ENCODE measurements at regions not wholly inside any gene's neighbourhood (a gene's known extent, or its start where the extent isn't known, plus 50 kb on each side); places are given as distances from the start of the nearest gene placed in this dataset.
"Not testable (repeated sequence)": the region's sequence is repeated elsewhere in the genome, so short reads cannot be mapped to it uniquely, and the experiment has no call there.

DNA sequence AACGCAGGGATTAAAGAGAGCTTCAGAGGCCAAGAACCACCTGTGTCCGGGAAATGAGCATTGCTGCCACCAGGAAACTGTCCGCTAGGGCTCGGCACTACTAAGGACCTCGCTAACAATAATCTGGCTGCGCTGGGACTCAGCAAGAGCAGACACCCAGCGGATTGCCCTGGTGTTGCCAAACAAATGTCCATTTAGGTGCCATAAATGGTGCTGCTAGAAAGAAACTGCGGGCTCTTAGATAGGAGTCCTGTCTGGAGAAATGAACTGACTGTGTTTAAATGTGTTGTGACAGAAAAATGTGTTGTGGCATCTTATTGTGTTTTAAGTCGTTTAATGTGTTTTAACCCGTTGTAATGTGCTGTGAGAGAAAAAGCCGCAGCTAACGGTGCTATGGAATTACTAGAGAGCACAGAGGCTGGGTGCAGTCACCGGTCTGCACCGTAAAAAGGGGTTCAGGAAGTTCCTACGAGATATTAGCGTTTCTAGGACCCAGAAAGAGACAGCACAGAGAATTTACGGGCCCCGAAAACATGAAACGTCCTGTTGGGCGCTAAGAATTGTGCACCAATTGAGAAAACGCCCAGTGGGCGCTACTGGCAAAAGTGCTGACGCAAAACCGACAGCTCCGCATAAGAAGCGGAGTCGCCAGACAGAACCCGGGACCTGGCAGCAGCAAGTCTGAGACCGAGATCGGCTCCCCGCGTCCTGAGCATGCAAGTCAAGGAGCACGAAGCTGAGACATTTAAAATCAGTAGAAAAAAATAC lies 90.6 kb downstream of the ANXA2R start:
- DNase-seq: peak; percentile 65

DNA sequence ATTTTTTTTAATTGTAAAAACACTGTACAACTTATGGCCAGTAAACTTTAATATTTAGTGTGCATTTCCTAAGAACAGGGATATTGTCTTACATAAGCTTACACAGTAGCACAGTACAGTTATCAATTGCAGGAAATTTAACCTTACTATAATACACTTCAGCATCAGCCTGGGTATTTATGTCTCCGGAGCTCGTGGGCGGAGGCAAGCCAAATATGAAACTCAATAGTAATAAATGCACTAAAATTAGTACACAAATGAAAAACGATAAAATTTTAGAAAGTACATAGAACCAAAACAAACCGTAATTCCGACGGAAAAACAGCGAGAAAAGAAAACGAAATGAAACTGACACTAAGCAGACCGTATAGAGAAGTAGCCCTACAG lies 91.2 kb downstream of the ANXA2R start:
- DNase-seq: no peak

DNA sequence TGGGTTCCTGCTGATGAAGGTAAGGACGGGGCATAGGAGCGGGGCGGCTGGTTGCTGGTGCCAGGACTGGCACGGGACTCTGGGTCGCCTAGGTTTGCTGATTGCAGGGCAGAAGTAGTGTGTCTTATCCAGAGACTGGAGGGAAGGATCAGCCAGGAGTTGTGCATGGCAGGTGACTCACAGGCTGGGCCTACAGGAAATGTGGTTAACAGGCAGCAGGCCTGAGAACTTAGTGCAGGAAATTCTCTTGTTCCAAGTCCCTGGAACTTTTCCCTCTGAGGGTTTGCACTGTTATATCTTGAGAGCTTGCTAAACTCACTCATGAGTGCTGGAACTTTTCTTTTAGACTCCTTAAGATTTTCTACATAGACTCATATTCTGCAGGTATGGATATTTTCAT lies 95.1 kb downstream of the ANXA2R start:
- DNase-seq: no peak

DNA sequence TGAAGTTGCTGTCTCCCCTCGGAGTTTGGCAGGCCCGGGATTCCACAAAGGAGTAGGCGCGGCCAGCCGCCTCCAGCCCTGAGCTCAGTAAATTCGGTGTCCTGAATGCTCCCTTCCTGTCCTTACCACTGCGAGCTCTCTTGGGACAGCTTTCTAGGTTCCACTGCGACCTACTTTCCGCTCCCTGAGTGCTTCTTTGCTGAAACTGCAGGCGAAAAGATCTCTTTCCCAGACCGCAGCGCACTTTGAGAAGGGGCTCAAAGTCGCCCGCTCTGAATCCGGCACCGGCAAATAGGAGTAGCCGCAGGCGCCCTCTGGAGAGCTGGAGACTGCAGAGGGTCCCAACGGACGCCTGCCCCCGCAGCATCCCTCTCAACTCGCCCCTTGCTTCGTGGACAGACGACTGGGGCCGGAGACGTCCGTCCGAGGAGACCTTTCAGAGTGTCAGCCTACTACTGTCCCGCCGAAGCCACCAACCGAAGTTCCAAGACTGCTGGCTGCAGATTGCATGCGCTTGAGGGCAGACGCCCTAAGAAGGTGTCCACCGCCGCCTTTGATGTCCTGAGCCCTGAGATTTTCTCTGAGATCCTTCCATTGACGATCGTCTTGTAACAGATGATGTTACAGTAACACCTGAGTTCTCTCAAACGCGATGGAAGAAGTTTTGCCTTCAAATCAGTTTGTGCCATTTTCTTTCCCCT lies 96.0 kb downstream of the ANXA2R start:
- DNase-seq: no peak

DNA sequence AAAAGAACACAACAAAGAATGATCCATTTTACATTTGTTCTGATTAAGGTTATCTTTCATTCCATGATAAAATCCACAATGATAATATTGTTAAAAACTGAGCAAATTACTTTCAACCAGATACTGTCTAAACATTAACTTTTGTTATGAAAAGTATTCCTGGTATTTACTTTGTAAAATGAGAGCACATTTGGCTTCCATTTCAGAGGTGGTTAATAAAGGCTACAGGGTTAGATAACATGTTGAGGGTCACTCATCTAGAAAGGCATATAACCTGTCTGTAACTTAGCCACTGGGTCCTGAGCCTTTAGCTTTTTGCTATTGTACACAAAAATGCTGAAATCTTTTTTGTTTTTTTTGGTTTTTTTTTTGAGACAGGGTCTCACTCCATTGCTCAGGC lies 99.3 kb downstream of the ANXA2R start:
- no peak for DNase-seq

DNA sequence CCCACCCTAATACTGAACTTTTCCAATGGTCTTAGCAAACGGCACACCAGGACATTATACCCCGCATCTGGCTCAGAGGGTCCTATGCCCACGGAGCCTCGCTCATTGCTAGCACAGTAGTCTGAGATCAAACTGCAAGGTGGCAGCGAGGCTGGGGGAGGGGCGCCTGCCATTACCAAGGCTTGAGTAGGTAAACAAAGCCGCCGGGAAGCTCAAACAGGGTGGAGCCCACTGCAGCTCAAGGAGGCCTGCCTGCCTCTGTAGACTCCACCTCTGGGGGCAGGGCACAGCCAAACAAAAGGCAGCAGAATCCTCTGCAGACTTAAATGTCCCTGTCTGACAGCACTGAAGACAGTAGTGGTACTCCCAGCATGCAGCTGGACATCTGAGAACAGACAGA lies 108.1 kb downstream of the ANXA2R start:
- DNase-seq: not testable (repeated sequence)

DNA sequence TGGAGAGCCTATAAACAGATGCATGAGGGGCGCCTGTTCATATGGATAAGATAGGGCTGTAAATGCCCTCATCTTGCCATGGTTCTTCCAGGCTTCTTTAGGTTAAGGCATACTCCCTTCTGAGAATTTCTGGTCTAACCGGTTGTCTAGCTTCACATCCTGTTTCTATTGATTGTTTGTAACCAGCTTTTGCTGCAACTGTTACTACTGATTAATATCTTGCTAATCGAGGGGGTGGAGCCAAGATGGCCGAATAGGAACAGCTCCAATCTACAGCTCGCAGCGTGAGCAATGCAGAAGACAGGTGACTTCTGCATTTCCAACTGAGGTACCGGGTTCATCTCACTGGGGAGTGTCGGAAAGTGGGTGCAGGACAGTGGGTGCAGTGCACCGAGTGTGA lies 108.7 kb downstream of the ANXA2R start:
- DNase-seq: not testable (repeated sequence)

DNA sequence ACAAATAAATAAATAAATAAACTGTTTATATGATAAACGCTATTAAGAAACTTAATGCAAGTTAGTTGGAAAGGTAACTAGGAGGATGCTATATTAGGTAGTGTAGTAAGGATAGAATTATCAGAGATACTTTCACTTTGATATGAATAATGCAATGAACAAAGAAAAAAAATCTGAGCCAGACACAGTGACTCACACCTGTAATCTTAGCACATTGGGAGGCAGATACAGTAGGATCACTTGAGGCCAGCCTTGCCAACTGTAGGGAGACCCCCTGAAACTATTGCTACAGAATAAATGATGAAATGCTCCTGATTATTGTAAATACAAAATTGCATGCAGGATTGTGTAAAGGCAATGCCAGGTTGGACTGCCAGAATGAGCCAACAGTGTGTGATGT lies 109.2 kb downstream of the ANXA2R start:
- no peak for DNase-seq

DNA sequence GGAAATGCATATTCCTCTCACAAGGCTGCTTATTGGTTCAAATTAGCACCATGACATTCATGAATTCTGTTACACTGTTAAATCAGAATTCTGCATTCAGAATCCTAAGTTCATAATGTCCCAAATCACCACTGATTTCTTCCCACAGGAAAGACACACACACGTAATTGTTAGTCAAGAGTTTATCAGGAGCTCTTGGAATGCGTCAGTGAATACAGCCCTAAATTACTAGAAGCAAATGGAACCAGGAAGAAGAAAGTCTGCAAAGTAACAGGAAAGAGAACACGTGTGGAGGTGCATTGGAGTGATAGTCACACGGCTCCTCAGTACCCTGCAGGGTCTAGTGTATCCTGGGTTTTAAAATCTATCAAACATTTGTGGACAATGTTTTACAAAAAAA lies 110.2 kb downstream of the ANXA2R start:
- no peak for DNase-seq

DNA sequence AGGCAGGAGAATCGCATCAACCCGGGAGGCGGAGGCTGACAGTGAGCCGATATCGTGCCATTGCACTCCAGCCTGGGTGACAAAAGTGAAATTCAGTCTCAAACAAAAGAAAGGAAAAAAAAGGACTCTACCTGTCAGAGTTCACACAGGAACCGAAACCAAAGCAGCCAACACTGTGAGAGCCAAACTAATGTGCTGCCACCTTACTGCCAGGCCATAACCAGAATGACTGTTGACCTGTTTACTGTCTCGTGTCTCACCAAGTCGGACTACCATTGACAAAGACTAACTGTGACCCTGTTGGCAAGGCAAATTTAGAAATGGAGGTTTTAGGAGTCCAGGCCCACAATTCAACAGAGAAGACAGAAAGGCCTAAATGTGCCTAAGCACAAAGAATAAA lies 112.4 kb downstream of the ANXA2R start:
- DNase-seq: no peak

DNA sequence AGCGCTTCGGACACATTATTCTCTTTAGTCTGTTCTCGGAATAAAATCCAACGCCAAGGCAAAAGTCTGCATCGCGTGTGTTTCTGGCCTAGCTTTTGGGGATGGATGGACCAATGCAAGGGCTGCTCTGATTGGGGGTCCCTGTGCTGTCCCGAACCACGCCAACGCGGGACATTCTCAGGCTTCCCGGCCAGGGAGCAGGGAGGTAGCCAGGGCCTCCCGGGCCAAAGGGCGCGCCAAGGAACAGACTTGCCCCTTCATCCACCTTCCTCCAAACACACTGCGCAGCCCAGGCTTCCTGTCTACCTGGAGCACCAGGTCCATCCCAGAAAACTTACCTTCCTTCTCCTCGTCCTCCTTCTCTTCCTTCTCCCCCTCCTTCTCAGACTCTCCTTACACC lies 113.0 kb upstream of the SELENOP start:
- DNase-seq: no peak

DNA sequence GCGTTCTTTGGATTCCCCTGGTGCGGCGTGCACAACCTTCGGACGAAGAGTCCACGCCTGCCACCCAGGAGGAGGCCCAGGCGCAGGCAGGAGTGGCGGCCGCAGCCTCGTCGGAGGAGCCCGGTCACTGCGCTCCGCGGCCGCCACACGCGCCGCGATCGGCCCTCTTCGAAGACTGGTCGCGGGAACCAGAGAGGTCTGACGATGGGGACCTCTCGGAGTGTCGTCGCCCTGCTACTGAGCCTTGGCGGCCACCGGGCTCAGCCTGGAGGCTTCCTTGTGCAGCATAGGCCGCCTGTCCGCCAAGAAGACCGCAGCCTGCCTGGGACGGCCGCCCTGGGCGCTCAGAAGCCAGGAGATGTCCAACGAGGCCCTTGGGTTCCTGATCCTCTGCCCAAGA lies 112.5 kb upstream of the SELENOP start:
- no peak for DNase-seq

DNA sequence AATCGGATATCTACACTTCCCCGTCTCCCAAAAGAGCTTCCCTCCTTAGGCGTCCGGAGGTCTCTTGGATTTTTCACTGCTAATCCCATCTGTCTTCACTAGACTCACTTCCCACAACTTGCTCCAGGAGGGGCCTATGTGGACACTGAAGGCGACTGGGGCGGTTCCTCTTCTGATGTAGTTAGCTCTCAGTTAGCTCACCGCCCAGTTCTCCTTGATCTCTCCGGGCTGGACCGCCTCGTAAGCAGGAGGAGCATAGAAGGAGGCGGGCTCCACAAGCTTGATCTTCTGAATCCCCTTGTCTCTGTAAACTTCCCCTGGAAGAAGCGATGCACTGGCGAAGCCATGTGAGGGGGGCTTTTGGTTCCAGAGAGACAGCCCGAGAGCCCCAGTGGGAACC lies 112.0 kb upstream of the SELENOP start:
- no peak for DNase-seq

DNA sequence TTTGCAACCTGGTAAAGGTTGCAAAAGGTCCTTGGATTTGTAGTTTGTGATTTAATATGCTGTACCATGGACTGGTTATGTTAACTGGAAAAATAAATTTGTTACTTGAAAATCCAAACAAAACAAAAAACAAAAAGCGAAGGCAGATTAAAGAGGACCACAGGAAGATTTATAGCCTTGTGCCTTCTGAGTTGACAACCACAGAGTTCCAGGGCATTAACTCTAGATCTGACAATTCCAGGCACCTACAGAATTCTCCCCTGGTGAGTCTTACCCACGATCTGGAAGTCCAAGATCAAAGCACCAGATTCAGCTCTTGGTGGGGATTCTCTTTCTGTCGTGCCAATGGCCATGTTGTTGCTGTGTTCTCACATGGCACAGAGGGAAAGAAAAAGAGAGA lies 107.9 kb upstream of the SELENOP start:
- no peak for DNase-seq

DNA sequence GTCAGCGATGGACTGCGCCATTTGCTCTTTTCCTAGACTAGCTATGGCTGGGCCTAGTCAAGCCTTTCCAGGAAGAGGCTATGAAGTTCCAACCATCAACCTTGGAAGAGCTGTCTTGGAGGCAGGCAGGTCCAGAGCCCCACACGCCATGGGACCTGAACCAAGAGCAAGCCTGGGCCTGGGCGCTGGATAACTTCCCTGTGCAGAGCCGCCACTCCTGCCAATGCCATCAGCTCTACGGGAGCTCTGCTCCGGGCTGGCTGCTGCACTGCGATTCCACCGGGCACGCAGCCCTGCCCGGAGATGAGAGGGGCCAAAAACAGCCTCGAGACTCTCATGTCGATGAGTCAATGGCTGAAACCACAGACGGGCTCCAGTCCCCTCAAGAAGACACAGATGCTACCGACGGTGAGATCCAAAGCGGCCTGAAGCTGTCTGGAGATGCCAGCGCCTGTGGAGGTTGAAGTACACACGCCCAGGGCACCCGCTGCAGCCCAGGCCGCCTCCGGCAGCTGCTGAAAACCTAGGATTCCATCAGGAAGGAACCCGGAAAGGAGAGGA lies 103.7 kb upstream of the SELENOP start:
- DNase-seq: no peak

DNA sequence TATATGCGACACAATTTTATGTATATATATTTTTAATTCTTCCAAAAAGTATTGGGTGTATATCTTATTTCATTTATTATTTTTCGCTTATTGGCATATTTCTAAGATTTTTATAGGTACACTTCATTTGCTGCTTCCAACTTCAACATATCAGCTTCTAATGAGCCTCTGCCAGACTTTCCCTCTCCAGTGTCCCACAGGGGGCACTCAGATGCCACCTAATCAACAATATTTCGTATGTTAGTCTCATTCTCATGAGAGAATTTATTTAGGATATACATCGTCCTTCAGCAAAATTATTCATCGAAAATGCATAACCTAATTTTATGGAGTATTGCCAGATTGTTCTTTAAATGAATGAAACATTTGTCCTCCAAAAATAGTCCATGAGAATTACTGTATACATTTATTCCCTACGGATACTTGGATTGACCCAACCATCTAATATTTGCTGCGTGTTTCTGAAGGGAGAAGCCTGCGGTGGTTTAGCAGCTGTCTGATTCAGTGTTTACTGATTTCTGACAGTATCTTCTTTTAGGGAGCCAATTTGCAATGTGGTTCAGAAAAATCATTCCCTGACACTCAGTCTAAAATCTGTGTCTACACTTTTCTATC lies 100.6 kb upstream of the SELENOP start:
- peak; percentile 8 for DNase-seq

DNA sequence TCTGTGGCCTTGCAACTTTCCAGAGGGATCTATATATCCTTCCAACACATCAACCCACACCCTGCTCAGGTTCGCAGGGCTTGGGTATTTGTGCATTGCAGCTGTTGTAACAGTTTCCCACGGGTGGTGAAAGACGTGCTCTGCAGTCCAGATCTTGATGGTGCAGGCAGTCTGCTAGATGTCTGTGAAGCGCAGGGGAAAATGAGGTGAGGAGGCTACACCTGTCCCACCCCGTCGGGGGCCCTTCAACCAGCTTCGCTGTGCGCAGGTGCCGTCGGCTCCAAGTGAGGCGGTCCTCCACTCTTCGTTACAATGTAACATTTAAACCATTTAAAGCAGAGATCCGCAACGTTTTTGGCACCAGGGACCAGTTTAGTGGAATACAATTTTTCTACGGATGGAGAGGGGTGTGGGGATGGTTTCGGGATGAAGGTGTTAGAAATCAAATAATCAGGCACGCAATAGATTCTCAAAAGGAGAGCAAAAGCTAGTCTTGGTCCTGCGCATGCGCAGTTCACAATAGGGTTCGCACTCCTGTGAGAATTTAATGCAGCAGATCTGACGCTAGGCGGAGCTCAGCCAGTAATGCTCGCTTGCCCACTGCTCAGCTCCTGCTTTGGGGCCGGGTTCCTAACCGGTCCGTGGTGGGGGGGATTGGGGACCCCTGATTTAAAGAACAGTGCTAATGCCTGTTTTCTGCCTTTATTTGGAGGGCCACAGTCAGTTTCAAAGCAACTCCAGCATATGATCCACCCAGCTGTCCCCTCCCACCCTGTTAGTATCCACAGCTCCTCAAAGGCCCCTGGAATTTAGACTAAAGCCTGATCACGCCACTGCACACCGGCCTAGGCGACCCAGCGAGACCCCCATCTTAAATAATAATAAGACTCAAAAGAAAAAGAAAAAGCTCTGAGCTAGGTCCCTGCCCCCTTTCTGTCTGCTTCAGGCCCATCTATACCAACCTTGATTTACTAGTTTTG lies 97.1 kb upstream of the SELENOP start:
- peak; percentile 93 for DNase-seq

DNA sequence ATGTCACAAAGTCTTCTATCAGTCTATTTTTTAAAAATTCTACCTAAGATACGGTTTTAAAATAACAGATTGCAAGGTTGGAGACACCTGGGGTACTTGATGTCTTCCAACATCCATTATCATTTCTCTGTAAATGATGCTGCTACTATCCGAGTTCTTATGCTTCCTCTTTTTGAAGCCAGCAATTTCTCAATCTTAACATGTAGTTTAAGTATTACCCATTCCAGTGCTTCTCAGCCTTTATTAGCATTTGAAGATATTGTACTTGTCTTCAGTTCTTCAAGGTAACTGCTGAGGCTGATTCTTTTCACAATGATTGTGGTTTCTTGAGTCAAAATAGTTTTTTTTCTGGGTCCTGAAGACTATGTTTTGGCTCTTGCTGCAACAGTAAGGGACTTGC lies 96.4 kb upstream of the SELENOP start:
- DNase-seq: no peak

DNA sequence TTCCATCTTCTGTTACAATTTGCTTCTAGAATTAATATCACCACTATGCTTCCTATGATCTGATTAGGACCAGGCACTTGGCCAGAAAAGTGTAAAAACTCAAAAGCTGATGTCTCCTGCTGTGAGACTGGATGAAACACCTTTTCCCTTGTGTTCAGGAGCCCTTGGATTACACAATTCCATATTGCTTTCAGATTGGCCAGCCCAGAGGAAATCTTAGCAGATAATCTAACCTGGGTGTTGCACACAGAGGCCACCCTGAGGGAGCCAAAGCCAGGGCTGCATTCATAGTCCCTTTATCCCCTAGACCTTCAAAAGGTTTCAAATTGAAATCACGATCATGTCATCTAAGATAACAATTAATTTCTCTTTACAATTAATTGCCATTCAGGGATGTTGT lies 94.1 kb upstream of the SELENOP start:
- DNase-seq: no peak

DNA sequence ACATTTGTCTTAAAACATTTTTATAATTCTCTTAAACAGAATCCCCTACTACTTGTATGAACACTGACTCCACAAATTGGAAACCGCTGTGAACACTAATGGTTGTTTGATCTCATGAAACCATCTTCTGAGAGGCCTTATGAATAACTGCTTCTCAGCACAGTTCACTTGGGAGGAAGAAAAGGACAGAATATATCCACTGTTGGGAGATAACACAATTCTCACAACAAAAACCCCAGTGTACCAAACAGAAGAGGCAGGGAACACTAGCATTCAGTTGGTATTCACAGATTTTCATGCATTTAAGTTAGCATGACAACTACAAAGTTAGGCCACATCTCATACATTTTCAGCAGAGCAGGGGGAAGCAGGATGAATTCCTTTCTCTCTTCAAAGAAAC lies 89.0 kb upstream of the SELENOP start:
- DNase-seq: no peak

DNA sequence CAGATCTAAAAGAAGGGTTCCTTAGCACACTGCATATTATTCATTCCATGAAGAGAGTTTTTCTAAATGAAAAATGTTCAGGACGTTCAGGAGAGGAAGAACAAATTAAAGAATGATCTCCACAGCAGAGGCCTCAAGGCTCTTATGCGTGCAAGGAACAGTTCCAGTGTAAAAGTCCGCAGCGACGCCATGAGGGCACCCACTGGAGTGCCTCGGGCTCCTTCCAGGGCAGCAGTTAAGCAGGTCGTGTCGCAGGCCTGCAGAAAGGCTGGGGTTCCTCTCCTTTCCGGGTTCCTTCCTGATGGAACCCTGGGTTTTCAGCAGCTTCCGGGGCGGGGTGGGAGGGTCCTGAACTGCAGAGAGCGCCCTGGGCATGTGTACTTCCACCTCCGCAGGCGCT lies 87.1 kb upstream of the SELENOP start:
- DNase-seq: no peak

DNA sequence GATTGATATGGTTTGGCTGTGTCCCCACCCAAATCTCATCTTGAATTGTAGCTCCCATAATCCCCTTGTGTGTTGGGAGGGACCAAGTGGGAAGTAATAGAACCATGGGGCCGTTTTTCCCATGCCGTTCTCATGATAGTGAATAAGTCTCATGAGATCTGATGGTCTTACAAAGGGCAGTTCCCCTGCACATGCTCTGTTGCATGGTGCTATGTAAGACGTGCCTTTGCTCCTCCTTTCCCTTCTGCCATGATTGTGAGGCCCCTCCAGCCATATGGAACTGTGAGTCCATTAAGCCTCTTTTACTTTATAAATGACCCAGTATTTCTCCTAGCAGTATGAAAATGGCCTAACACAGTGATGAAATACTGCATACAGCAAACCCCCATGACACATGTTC lies 84.8 kb upstream of the SELENOP start:
- DNase-seq: no peak

Measured in tongue (tissue), 1 donor.